ENCODE measurements at regions not wholly inside any gene's neighbourhood (a gene's known extent, or its start where the extent isn't known, plus 50 kb on each side); places are given as distances from the start of the nearest gene placed in this dataset.
"Not testable (repeated sequence)": the region's sequence is repeated elsewhere in the genome, so short reads cannot be mapped to it uniquely, and the experiment has no call there.

- DNase-seq (ENCODE audit: low read depth), result peak; percentile 57
Measured at GRCh38 chr17:30731210-30732132, 93.0 kb downstream of the CRLF3 start.

DNA sequence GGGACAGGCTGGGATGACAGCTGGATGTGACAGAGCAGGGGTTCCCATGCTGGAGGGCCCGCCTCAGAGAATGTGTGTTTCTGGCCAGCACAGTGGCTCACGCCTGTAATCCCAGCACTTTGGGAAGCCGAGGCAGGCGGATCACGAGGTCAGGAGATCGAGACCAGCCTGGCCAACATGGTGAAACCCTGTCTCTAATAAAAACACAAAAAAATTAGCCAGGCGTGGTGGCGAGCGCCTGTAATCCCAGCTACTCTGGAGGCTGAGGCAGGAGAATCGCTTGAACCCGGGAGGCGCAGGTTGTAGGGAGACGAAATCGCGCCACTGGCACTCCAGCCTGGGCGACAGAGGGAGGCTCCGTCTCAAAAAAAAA, 93.7 kb downstream of the CRLF3 start:
- not testable (repeated sequence) for DNase-seq (ENCODE audit: low read depth)

DNA sequence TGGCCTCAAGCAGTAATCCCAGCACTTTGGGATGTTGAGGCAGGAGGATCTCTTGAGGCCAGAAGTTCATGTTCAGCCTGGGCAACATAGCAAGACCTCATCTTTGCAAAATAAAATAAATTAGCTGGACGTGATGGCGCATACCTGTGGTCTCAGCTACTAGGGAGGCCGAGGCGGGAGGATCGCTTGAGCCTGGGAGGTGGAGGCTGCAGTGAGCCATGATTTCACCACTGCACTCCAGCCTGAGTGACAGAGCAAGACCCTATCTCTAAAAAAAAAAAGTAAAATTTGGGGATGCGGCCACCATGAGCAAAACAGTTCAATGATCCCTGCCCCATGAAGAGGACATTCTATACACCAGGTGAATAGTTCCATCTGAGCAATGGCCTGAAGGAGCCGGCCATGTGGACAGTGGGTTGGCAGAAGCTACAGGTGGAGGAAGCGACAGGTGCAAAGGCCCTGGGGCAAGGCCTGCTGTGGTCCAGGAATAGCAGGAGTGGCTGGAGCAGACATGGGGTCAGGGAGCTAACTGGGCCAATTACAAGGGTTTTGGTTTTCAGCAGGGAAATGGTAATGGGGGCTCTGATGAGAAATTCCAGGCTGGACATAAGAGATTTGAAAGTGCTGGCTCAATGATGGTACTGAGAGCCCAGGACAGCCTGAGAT, 94.2 kb downstream of the CRLF3 start:
- not testable (repeated sequence) for DNase-seq (ENCODE audit: low read depth)

GRCh38 chr17:30729471-30730170, 94.9 kb downstream of the CRLF3 start:
- not testable (repeated sequence) for DNase-seq (ENCODE audit: low read depth)

DNA sequence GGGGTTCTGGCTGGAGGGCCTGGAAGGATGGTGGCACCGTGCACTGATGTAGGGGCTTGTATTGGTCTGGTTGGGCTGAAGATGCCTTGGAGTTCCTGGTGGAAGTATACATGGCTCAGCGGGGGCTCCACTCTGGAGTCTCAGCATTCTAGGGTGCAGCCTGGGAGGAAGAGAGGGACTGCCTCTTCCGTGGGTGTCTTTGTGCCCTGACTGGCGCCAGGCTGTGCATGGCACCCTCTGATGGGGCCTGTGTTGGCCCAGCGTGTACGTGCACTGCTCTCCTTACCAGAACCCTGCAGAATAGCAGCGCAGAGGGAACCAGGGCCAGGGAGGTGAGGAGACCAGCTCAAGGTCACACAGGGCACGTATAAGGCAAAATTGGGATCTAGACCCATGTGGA, 97.0 kb downstream of the CRLF3 start:
- not testable (repeated sequence) for DNase-seq (ENCODE audit: low read depth)

- DNase-seq (ENCODE audit: low read depth), result not testable (repeated sequence)
Measured at GRCh38 chr17:30726734-30727133, 97.8 kb downstream of the CRLF3 start.

- DNase-seq (ENCODE audit: low read depth), result not testable (repeated sequence)
Measured at GRCh38 chr17:30726310-30726709, 98.2 kb downstream of the CRLF3 start.

DNA sequence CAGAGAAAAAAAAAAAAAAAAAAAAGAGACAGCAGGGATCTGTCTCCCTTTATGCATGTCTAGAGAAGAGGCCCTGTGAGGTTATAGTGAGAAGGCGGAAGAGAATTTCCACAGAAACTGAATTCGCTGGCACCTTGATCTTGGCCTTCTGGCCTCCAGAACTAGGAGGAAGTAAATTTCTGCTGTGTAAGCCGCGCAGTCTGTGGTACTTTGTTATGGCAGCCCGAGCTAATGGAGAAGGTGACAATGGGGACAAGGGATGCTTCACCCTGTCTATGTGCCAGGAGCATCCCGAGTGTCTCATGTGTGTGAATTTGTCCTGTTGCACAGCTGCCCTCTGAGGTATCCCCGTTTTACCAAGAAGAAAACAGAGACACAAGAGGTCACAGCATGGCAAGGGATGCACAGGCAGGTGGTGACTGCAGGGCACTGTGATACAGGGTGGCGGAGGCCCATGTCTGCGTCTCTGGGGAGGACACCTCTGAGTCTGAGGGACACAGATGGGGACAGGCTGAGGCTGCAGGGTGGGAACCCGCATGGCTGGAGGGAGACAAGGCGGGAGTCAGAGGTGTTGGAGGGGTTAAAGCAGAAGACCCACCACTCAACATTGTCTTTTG, 100.3 kb downstream of the CRLF3 start:
- DNase-seq (ENCODE audit: low read depth), result not testable (repeated sequence)

GRCh38 chr17:30722114-30722780, 102.2 kb downstream of the CRLF3 start:
- not testable (repeated sequence) for DNase-seq (ENCODE audit: low read depth)

DNA sequence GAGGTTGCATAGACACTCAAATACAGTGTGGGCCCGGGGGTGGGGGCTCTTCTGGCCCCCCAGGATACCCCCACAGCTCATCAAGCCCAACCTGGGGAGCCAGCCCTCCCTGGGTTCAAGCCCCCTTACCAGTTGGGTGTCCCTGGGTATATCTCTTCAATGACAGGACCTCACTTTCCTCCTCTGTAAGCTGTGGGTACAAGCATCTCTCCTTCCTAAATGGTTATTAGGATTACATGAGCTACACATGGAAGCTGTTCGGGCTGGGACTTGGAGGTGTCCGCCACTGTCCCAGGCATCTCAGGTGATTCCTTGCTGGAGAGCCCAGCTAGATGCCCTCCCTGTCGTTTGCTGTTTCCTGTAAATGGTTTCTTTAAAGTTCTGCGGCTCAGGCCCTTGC, 103.5 kb downstream of the CRLF3 start:
- DNase-seq (ENCODE audit: low read depth), result not testable (repeated sequence)

- DNase-seq (ENCODE audit: low read depth), result no peak
Measured at GRCh38 chr17:30720013-30720471, 104.5 kb downstream of the CRLF3 start.

GRCh38 chr17:30719131-30719973, 105.1 kb downstream of the CRLF3 start:
- peak; percentile 43 for DNase-seq (ENCODE audit: low read depth)

- not testable (repeated sequence) for DNase-seq (ENCODE audit: low read depth)
Measured at GRCh38 chr17:30718691-30719090, 105.8 kb downstream of the CRLF3 start.

DNA sequence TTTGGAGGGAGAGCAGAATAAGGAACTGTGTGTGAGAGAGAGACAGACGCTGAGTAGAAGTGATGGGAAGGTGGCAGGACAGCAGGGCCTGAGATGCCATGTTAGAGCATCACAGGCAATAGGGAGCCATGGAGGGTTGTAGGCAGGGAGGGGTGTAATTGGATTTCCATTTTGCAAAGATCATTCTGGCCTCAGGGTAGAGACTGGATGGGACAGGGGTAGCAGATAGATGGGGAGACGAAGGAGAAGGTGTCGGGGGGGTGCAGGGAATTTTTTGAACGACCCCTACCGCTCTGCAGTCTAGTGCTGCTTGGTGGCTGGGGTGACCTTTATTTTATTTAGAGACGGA, 106.4 kb downstream of the CRLF3 start:
- not testable (repeated sequence) for DNase-seq (ENCODE audit: low read depth)

GRCh38 chr17:30717291-30718098, 107.0 kb downstream of the CRLF3 start:
- no peak for DNase-seq (ENCODE audit: low read depth)

- no peak for DNase-seq (ENCODE audit: low read depth)
Measured at GRCh38 chr17:30716461-30717290, 107.8 kb downstream of the CRLF3 start.

DNA sequence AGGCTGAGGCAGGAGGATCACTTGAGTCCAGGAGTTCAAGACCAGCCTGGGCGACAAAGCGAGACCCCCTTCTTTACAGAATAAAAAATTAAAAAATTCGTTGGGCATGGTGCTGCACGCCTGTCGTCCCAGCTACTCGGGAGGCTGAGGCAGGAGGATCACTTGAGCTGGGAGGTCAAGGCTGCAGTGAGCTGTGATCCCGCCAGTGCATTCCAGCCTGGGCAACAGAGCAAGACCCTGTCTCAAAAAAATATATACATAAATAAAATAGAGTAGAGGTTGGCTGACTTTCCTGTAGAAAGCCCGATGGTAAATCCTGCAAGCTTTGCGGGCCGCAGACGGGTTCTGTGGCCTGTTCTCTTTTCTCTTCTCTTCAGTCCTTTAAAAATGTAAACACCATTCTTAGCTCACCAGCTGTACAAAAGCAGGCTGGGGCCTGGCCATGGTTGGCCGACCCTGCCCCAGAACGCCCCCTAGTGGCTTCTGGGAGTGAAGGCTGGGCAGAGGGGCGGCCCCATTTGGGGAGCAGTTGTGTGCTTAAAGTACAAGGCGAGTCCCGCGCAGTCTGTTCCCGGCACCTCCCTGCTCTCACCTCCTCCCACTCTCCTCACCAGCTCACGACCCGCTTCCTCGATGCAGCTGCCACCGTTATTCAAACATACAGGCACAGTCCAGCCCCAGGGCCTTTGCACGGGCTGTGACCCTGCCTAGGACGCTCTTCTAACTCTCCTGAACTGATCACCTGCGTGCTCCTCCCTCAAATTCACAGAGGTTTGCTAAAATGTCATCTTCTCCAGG, 109.5 kb downstream of the CRLF3 start:
- DNase-seq (ENCODE audit: low read depth), result peak; percentile 23

DNA sequence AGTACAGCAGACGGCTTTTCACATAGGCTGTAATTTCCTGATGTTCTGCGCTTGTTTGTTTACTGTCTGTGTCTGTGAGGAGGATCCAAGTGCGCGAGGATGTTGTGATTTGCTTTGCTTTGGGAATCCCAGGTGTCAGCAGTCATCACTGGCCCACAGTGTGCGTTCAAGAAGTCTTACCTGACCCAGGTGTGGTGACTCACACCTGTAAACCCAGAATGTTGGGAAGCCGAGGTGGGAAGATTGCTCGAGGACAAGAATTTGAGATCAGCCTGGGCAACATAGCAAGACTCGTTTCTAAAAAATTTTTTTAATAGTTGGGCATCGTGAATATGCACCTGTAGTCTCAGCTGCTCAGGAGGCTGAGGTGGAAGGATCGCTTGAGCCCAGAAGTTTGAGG, 110.7 kb downstream of the CRLF3 start:
- DNase-seq (ENCODE audit: low read depth), result not testable (repeated sequence)
